NOMO-1 treated with DMSO at 0.1 percent for 48 hours (cell line): ENCODE measurements at regions not wholly inside any gene's neighbourhood (a gene's known extent, or its start where the extent isn't known, plus 50 kb on each side); places are given as distances from the start of the nearest gene placed in this dataset.
"Not testable (repeated sequence)": the region's sequence is repeated elsewhere in the genome, so short reads cannot be mapped to it uniquely, and the experiment has no call there.

Source experiments
- DNase-seq: peaks from one replicate; lab custom pipeline; 2025; ENCODE audit not compliant: unreplicated experiment; lab: John Stamatoyannopoulos, UW

DNA sequence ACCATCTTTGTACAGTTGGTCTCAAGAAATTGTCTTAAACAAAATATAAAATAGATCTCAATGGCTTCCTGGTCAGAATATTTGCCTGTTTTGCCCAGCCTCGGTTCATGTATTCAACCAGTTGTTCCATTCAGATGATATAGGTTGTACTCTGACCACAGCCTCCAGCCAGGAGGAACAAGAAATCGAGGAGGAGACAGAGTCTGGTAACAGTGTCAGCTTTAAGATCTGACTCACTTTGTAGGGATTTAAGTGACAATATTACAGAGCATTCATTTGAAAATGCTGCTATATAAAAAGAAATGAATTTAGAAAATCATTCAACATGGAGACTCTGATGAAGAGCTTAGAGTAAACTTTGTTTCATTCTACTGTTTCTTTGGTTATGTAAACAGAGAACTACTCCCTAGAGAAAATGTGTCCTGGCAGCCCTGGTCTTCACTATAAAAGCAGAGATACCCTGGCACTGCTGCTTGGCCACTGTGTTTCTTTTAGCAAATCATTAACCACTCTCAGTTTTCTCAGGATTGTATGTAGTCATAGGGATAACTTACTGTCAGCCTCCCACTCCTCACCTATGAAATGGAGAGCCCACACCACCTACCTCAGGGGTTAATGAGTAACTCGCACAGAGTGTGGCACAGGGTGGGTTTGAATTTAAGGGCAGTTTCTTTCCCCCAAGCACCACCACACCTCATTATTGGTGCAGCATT, 53.5 kb downstream of the PAGE2 start:
- DNase-seq = no peak

DNA sequence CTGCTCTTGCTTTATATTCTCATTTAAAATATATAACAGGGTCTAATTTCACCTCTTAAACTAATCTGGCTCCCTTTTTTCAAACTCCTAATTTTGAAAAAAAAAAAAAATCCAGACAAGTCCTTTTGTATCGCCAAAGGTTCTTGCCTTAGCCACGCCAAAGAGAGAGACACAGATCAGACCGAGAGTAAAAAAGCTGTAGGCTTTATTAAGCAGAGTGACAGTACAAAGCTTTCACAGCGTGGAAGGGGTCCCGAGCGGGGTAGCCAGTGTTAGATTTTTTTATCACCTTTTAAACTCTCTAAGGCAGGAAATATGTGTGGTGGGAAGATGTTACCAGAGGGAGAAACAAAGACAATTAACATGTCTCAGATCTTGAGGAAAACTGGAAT, 54.1 kb downstream of the PAGE2 start:
- DNase-seq = no peak

DNA sequence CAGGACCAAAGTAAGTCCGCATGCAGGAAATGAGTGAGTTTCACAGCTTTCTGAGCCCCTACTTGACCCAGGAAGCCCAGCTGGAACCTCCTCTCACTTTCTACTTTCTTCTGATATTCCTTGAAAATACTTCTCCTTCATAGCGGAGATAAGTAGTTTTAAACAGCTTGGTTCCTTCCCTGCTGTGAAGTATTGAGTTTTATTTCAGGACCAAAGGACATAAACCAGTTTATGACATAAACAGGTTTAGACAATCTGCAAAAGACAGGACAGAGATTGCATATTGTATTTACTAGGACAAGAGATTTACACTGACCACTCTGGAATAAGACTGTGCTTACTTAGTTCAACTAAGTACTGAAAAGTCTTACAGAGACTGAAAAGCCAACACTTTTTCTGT, 54.8 kb downstream of the PAGE2 start:
- DNase-seq = no peak

DNA sequence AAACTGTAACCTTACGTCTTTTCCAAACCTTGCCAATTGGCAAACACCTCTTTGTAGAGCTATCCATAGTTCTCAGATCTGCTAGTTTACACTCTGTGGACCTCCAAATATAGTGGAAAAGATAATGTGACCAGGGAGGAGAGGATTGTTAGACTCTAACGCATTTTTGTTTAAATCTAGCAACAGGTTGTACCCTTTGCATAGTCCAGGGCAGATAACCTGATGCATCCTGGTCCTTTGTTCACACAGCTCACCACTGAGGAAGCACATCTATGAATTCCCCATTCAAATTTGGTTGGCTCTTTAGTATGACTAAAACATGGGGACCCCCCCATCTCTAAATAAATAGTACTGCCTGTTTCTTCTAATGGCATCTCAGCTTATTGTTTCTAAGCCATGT, 55.9 kb downstream of the PAGE2 start:
- no peak for DNase-seq

DNA sequence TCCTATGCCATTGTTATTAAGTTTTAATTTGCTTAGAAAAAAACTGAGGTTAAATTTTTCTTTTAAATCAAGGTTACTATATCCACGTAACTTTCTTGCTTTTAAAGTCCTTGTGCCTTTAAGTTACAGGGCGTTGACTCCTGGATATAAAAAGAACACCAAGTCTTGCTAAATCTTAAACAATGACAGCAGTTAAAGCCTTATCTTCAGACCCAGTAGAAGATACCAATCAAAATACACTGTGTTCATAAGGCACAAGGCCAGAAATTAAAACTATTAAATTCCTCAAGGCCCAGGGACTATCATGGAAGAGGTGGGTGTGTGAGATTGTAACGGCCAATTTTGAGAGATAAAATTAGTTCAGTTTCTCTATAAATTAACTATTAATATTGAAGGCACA, 60.4 kb downstream of the PAGE2 start:
- DNase-seq = no peak

DNA sequence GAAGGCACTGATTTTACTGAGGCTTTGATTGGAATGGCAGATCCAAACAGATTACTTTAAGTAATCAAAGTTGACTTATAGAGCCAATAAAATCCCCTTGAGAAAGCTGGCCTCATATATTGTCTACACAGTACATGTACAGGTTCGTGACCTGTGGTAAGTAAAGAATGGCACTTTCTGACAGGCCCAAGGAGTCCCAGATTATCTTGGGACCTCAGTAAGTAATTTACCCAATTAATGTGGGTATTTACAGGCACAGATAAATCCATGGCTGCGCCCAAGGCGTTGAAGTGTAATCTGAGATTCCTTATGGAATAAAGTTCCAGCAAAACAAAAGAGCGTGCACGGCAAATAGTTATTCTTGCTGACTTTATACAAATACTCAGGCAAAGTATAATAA, 62.4 kb downstream of the PAGE2 start:
- no peak for DNase-seq

DNA sequence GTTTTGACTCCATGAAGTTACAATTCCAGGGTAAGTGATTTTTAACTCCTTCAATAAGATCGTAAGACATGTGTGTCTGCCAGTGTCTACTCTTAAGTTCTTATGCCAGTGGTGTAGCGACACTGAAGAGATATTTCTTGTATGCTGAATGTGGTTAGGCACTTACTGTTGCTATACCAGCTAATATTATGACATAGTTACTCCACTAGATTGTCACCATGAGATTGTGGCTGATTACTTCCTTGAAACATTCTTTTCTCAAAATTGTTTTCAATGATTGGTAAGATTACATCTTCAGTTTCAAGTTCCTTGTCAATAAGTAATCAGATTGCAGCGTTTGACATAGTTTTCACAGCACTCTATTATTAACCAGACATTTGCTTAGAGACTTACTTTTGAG, 60.6 kb upstream of the PAGE5 start:
- peak; percentile 27 for DNase-seq

DNA sequence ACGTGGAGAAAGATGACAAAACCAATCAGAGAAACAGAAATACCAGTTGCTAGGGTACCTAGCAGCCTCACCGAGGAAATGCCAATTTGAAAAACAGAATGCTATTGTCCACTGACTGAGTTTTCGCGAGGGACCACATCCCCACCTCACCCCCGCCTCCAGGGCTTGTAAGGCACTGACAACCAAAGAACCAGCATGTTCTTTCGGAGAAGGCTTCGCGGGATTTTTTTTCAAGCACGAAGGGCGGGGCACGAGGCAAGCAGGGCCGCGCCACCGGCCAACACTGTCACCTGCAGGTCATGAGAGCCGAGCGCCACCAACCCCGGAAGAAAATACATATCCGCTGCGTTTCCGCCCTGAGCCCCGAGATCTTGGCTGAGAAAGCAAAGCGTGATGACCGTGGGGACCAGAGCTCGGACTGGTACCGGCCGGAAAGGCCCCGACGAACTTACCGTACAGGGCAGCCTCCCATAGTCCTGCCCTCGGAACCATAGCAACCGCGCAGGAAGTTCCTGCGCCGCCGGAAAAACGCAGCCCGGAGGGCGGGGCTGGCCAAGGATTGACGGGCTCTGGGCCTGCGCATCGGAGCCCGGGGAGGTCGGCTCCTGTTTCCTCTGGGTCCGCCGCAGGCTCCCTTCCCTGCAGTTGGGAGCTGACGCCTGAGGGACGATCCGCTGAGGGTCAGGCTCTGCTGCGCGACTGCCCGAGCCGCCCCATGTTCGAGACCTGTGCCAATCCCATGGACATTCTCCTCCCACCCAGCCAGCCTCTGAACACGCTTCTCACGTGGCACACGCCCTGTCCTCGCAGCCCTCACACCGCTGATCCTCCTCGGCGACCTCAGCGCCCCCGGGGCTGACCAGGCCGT, 59.2 kb upstream of the PAGE5 start:
- peak; percentile 80 for DNase-seq

DNA sequence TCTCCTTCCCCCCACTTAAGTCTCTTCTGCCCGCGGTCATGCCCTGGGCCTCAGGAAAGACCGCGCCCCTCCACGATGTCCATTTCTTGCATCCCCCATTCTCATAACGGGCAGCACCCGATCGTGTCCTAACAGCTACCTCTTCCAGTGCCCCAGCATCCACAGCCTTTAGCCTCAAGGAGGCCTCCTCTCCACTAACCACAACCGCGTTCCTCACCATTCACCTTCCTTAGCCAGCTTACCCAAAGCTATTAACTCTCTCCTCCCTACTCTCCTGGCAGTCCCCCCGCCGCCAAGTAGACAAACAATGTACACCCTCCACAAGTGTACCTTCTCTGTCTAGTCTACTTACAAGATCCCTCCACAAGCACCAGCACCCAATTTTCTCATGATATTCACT, 58.6 kb upstream of the PAGE5 start:
- DNase-seq = no peak

DNA sequence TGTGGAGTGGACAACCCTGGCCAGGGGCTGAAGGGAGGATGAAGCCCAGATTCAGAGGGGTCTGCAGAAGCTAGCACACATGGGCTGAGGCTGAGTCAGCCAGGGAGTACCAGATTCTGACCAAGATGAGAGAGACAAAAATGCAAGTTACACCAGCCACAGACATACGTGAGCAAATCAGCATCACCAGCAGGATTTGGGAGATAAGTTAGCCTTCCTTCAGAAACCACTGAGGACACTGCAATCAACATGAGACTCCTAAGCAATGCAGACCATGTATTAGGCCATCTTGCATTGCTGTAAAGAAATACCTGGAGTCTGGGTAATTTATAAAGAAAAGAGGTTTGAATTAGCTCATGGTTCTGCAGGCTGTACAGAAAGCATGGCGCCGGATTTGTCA, 57.0 kb upstream of the PAGE5 start:
- no peak for DNase-seq

DNA sequence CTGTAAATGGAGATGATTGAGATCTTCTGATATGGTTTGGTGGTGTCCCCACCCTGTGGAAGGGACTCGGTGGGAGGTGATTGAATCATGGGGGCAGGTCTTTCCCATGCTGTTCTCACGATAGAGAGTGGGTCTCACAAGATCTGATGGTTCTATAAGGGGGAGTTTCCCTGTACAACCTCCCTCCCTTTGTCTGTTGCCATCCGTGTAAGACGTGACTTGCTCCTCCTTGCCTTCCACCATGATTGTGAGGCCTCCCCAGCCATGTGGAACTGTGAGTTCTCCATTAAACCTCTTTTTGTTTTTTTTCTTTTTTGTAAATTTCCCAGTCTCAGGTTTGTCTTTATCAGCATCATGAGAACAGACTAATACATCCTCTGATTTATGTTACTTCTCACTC, 55.1 kb upstream of the PAGE5 start:
- not testable (repeated sequence) for DNase-seq

DNA sequence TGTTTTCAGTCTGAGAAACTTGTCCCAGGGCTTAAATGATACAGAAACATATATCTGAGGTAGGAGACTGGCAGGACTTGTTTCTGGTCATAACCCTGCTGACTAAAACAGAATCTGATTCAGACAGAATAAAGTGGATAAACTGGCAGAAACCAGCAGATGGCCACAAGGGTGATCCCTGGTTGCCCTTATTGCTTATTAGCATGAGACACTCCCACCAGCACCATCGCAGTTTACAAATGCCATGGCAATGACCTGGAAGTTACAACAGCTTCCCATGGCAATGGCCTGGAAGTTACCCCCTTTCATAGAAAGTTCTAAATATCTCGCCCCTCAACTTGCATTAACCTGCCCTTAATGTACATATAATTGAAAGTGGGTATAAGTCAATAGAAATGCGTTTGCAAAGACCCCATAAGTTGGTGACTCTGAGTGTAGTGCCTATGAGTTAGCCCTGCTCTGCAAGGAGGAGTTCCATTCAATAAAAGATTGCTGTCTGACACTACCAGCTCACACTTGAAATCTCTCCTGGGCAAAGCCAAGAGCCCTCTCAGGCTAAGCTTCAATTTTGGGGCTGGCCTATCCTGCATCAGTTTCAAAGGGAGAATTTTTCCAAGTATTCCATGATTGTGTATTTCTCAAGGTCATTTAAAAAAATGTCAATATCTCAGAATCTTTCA, 52.9 kb upstream of the PAGE5 start:
- no peak for DNase-seq

DNA sequence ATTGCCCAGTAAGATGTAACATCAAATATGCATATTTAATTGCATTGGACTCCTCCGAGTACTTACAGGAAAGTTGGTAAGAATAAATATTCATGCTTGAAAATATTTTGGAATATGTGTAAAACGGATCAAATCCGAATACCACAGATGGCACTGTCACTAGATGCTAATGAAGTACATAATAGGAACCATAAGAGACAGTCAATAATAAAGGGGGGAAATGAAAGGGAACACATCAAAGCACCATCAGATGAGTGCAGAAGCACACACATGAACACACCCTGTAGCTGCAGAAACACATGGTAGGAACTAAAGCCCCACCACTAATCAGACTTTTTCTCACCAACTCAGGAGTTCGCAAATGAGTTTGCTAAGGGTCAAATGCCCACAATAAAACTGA, 52.2 kb upstream of the PAGE5 start:
- no peak for DNase-seq

DNA sequence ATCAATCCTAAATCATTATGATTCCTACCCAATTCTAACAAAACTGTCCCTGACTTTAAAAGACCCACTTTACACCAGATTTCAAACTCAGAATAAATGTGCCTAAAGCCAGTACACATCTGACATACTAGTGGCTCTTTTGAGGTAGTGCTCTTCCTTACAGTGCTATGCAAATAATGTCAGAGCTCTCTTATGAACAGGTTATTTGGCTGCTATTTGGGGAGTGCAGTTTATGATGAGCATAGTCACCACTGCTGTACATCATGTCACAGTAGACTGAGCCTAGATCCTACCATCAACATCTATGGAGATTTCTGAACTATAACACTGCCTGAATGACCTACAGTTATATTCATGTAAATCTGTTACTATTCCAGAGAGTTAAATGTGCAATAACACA, 50.4 kb upstream of the PAGE5 start:
- DNase-seq = no peak
